Heart right ventricle (tissue), 16 donors: ENCODE measurements at regions not wholly inside any gene's neighbourhood (a gene's known extent, or its start where the extent isn't known, plus 50 kb on each side); places are given as distances from the start of the nearest gene placed in this dataset.

ENCODE experiments used
- ATAC-seq, 8 donors: fragments of 200-7000 bp; cut with Tn5 transposase; one replicate each; pipeline ENCODE4 v1.9.1; 2020; ENCODE audit warnings: mild to moderate bottlenecking in 8 of 8, moderate library complexity in 8 of 8, moderate number of reproducible peaks in 1 of 8
- DNase-seq, 2 donors: peaks; one replicate each; pipeline ENCODE4 v3.0.0-alpha.2; 2020
- H3K27ac ChIP-seq, 10 donors: fragments of 200-600 bp; sonication (generic) in 2 of 10; one replicate each; pipeline versions ENCODE4 v1.5.0 to v1.8.0; 2020 to 2022; ENCODE audit warnings: mild to moderate bottlenecking in 3 of 10
- H3K27me3 ChIP-seq, 7 donors: fragments of 200-600 bp; one replicate each; pipeline ENCODE4 v1.8.0; 2021 to 2022; ENCODE audit warnings: mild to moderate bottlenecking in 2 of 7
- H3K36me3 ChIP-seq, 9 donors: fragments of 200-600 bp; sonication (generic) in 1 of 9; one replicate each; pipeline versions ENCODE4 v1.5.0 to v1.8.0; 2020 to 2022; ENCODE audit warnings: mild to moderate bottlenecking in 2 of 9
- H3K4me1 ChIP-seq, 9 donors: fragments of 200-600 bp; sonication (generic) in 1 of 9; one replicate each; pipeline versions ENCODE4 v1.5.0 to v1.8.0; 2020 to 2022; ENCODE audit warnings: mild to moderate bottlenecking in 4 of 9
- H3K4me3 ChIP-seq, 10 donors: fragments of 200-600 bp; sonication (generic) in 2 of 10; one replicate each; pipeline versions ENCODE4 v1.5.0 to v1.8.0; 2020 to 2022; ENCODE audit warnings: mild to moderate bottlenecking in 7 of 10, moderate library complexity in 2 of 10
- H3K9me3 ChIP-seq, 11 donors: fragments of 200-600 bp in 10 of 11; sonication (generic) in 2 of 11; one replicate each; pipeline versions ENCODE4 v1.5.0 to v1.8.0; 2013 to 2022; ENCODE audit warnings: mild to moderate bottlenecking in 2 of 11, control low read depth in 1 of 11, moderate library complexity in 1 of 11
- WGBS, 2 donors: extraction: QIAGEN DNeasy Blood & Tissue Kit; methylation state at CpG; one replicate each; pipeline ENCODE4 v1.1.7; 2013; ENCODE audit warnings: inconsistent platforms in 1 of 2; 5-methylcytosine and 5-hydroxymethylcytosine counted together
- intact Hi-C, 10 donors: fragments of 100-400 bp; cut with DNase I; formaldehyde crosslinking; loops; one replicate each; pipeline versions ENCODE4 v1.11.1 to v1.14.2; 2022
- TF ChIP-seq, protein P1 (sequence below), 9 donors: fragments of 200-600 bp; sonication (generic) in 2 of 9; IDR thresholded peaks; one replicate each; pipeline versions ENCODE4 v1.5.0 to v1.8.0; 2021 to 2022; ENCODE audit warnings: antibody characterized with exemption in 9 of 9, mild to moderate bottlenecking in 5 of 9, moderate library complexity in 1 of 9
- donor health status: Arrhythmogenic right ventricular cardiomyopathy.
- donor health status: ischemic (EF 13 %, LVEDD 7.1; RV severe dilation, severe dysfunction).
- donor health status: healthy with polysubstance abuse.
- donor health status: DM: no; HTN: yes; CAD: no.
- donor health status: DM: no; HTN: no; CAD: no.
- donor health status: ischemic (EF 25% LVEDD 6.9; RV normal size, moderate dysfunction).
- donor health status: ischemic (EF 25% LVEDD 5.7; RV mildly dilated, moderate dysfunction).
- donor health status: healthy.
- donor health status: DM: yes; HTN: yes; CAD: no.
- donor health status: Ischemic cardiomyopathy.
- donor health status: ischemic (EF 35%, LVEDD 5.7; RV mildly dilated, moderate dysfunction).
- donor health status: nonischemic (EF 11% LVEDD 7.7; RV severe dilation, severe dysfunction).
- donor health status: DM: yes; HTN: yes; CAD: no.
- donor health status: PGD.
- donor health status: ischemic (EF 29% LVEDD 5.4; RV normal size, mild dysfunction).
- donor health status: nonischemic (EF 23%, LVEDD 6.1; RV moderate dilation, normal function).

DNA sequence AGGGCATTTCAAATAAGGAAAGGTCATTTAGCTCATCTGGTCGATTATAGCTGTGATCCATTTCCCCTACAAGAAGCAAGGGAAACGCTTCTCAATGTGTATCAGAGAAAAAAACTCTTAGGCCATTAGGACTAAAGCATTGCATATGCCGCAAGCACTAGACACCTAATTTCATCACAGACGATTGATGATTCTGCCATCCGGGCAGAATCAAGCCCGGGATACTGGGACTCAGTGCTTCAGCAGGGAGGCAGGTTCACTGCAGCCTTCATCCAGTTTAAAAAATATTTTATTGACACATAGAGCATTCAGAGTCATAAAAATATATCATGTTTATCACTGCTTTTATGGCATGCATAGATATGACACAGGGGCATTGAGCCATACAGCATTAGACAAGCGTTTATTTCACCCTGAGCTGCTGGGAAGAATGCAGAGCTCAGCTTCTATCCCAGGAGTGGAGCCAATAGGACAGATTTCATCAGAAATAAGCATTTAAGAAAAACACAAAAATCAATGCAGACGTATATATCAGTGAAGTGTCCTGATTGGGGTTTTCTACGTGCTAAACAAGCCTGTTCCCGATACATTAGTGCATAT, 806.9 kb downstream of the GALC start:
- Histone ChIP-seq H3K36me3 (no peaks in the 10 kb centered on the region), H3K27ac (no peak overlapping the region), H3K4me1 (no peaks in the 10 kb centered on the region), H3K4me3 (no peak overlapping the region), H3K27me3 (no peaks in the 10 kb centered on the region), H3K9me3 (no peaks in the 10 kb centered on the region)
- WGBS, 2 donors: 61 to 78% methylated on average over 10 of the region's 10 CpGs
- TF ChIP-seq, protein P1, sequence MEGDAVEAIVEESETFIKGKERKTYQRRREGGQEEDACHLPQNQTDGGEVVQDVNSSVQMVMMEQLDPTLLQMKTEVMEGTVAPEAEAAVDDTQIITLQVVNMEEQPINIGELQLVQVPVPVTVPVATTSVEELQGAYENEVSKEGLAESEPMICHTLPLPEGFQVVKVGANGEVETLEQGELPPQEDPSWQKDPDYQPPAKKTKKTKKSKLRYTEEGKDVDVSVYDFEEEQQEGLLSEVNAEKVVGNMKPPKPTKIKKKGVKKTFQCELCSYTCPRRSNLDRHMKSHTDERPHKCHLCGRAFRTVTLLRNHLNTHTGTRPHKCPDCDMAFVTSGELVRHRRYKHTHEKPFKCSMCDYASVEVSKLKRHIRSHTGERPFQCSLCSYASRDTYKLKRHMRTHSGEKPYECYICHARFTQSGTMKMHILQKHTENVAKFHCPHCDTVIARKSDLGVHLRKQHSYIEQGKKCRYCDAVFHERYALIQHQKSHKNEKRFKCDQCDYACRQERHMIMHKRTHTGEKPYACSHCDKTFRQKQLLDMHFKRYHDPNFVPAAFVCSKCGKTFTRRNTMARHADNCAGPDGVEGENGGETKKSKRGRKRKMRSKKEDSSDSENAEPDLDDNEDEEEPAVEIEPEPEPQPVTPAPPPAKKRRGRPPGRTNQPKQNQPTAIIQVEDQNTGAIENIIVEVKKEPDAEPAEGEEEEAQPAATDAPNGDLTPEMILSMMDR (IDR thresholded peaks at IDR 0.05): no peak
- intact Hi-C loops: no loop called here
- no peak for ATAC-seq
- DNase-seq: no peak

DNA sequence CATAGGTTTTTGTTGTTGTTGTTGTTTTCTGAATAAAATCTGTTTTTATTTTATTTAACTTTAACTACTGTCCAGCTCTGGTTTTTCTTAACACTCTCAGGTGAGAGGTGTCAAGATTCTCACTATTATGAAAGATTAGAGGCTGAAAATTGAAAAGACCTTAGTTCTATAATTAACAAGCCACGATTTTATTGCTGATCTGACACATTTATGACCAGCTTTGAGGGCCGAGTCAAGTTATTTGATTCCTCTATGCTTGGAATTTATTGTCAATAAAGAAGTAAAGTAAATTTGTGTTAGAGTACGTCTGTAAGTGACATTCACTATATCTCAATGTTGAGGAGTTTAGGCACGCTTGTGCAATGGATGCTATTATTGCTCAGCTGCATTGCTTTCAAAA, 808.8 kb downstream of the GALC start:
- TF ChIP-seq, protein P1 (IDR thresholded peaks at IDR 0.05): no peak
- DNase-seq: no peak
- Histone ChIP-seq H3K4me1 (no peaks in the 10 kb centered on the region), H3K4me3 (no peak overlapping the region), H3K9me3 (no peaks in the 10 kb centered on the region), H3K36me3 (no peaks in the 10 kb centered on the region), H3K27ac (no peak overlapping the region), H3K27me3 (no peaks in the 10 kb centered on the region)
- intact Hi-C loops: no loop called here
- WGBS, 2 donors: 82% methylated on average over 4 of the region's 4 CpGs
- no peak for ATAC-seq

DNA sequence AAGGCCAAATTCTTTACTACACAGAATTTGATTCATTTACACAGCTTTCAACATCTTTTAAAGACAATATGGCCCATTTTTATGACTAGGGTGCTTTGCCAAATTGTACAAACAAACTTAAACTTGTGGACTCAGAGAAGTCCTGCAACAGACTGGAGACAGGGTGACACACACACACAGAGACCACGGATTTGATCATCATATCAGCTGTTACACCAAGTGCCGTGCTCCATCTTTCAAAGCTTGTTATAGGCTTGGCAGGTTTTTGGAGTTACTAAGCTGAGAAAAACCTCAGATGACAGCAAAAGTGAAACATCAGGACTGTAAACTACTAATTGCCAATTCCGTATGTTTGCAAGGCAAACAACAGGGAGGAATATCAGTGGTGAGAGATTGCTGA, 811.7 kb downstream of the GALC start:
- no peak overlapping the region for H3K4me3 ChIP-seq
- H3K36me3 ChIP-seq: no peaks in the 10 kb centered on the region
- no peak for ATAC-seq
- peaks cover 0 to 7% (median 0%) of the 10 kb centered on the region in 11 donors for H3K9me3 ChIP-seq
- H3K27ac ChIP-seq: no peak overlapping the region
- TF ChIP-seq, protein P1 (IDR thresholded peaks at IDR 0.05): no peak
- intact Hi-C loops: no loop called here
- H3K4me1 ChIP-seq: no peaks in the 10 kb centered on the region
- DNase-seq: no peak
- no peaks in the 10 kb centered on the region for H3K27me3 ChIP-seq
- 66 to 70% methylated on average over 3 of the region's 3 CpGs for WGBS, 2 donors

DNA sequence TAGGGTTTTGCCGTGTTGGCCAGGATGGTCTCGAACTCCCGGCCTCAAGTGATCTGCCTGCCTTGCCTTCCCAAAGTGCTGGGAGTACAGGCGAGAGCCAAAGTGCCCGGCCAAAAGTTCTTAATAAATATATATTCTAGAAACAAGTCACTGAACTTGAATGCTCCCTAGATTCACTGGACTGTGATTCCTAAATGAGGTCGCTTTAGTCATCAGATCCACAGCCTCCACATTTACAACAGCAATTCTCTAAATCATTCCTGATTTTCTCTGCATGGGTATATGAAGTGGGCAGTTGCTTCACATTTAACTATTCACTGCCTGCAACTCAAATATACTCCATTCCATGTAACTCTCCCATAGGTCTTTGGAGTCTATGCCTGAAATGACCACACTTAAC, 813.0 kb downstream of the GALC start:
- H3K27me3 ChIP-seq: no peaks in the 10 kb centered on the region
- no peak overlapping the region for H3K27ac ChIP-seq
- no peak overlapping the region for H3K4me3 ChIP-seq
- H3K36me3 ChIP-seq: no peaks in the 10 kb centered on the region
- H3K9me3 ChIP-seq: peaks cover 0 to 7% (median 0%) of the 10 kb centered on the region in 11 donors
- 90 to 95% methylated on average over 6 of the region's 6 CpGs for WGBS, 2 donors
- intact Hi-C loops: no loop called here
- DNase-seq: no peak
- no peak for ATAC-seq
- TF ChIP-seq, protein P1 (IDR thresholded peaks at IDR 0.05): no peak
- no peaks in the 10 kb centered on the region for H3K4me1 ChIP-seq
